HL-60 (cell line): ENCODE measurements at regions not wholly inside any gene's neighbourhood (a gene's known extent, or its start where the extent isn't known, plus 50 kb on each side); places are given as distances from the start of the nearest gene placed in this dataset.

Experiments used
- CTCF ChIP-seq: IDR thresholded peaks from one replicate; pipeline ENCODE4 v1.5.1; 2011; ENCODE audit warnings: low read length, control low read depth, inconsistent platforms; ENCODE audit not compliant: insufficient read depth
- GABPA ChIP-seq: IDR thresholded peaks from 2 replicates; pipeline ENCODE4 v1.6.1; 2012; ENCODE audit warnings: low read depth
- POLR2AphosphoS5 ChIP-seq: IDR thresholded peaks from 2 replicates; pipeline ENCODE4 v1.6.1; 2012; ENCODE audit warnings: low read depth
- SPI1 ChIP-seq: IDR thresholded peaks from 2 replicates; pipeline ENCODE4 v1.6.1; 2012; ENCODE audit warnings: low read depth, mild to moderate bottlenecking, borderline replicate concordance
- TF ChIP-seq, protein P1 (sequence below): IDR thresholded peaks from 2 replicates; pipeline ENCODE4 v1.6.1; 2012; ENCODE audit warnings: low read depth; ENCODE audit not compliant: insufficient replicate concordance

DNA sequence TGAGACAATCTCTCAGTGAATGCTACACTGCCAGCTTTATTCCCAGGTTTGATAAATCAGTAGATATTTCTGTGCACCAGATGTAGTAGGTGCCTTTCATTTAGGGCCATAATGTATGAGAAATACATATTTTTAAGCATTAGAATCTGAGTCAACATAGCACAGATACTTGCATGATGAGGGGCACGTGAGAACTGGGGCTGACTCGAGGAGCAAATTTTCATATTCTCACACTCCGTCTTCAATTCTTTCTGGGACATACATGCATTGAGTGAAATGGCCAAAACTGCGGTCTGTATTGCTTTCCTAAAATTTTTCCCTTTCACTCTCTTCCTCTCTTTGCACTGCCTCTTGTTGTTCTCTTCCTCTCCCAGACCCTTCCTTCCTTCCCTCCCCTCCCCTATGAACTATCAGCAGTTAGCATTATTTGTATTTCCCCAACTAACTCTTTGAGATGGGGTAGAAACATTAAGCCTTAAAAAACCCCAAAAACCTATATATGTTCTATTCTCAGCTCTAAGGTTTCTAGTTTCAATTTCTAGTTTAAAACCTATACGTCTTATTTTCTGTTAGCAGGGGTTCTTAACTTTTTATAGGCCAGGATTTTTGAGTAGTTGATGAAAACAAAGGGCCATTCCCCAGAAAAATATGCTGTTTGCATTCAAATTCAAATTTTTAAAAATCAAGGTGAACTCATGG lies 289.1 kb downstream of the PTBP2 start:
- no peak for TF ChIP-seq POLR2AphosphoS5
- no peak for TF ChIP-seq CTCF
- TF ChIP-seq SPI1: no peak
- TF ChIP-seq GABPA: no peak
- TF ChIP-seq, protein P1, sequence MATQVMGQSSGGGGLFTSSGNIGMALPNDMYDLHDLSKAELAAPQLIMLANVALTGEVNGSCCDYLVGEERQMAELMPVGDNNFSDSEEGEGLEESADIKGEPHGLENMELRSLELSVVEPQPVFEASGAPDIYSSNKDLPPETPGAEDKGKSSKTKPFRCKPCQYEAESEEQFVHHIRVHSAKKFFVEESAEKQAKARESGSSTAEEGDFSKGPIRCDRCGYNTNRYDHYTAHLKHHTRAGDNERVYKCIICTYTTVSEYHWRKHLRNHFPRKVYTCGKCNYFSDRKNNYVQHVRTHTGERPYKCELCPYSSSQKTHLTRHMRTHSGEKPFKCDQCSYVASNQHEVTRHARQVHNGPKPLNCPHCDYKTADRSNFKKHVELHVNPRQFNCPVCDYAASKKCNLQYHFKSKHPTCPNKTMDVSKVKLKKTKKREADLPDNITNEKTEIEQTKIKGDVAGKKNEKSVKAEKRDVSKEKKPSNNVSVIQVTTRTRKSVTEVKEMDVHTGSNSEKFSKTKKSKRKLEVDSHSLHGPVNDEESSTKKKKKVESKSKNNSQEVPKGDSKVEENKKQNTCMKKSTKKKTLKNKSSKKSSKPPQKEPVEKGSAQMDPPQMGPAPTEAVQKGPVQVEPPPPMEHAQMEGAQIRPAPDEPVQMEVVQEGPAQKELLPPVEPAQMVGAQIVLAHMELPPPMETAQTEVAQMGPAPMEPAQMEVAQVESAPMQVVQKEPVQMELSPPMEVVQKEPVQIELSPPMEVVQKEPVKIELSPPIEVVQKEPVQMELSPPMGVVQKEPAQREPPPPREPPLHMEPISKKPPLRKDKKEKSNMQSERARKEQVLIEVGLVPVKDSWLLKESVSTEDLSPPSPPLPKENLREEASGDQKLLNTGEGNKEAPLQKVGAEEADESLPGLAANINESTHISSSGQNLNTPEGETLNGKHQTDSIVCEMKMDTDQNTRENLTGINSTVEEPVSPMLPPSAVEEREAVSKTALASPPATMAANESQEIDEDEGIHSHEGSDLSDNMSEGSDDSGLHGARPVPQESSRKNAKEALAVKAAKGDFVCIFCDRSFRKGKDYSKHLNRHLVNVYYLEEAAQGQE: no peak
